Keratinocyte (primary cell): ENCODE measurements at regions not wholly inside any gene's neighbourhood (a gene's known extent, or its start where the extent isn't known, plus 50 kb on each side); places are given as distances from the start of the nearest gene placed in this dataset.

Source experiments
- DNase-seq: peaks from one replicate; pipeline ENCODE4 v3.0.0-alpha.2; 2011; ENCODE audit warnings: low read depth, missing footprints, low spot score
- FAIRE-seq: peaks from 2 replicates; lab custom pipeline; 2011; peaks lifted over from hg19 to GRCh38; lab: Jason Lieb, UNC
- H2AFZ ChIP-seq: 2 replicates; pipeline ENCODE4 v1.6.0; 2012; ENCODE audit warnings: low read length, control low read depth, inconsistent platforms; ENCODE audit not compliant: control insufficient read depth
- H3K27ac ChIP-seq: 2 replicates; pipeline ENCODE4 v1.5.1; 2011; ENCODE audit warnings: low read length; ENCODE audit not compliant: control insufficient read depth, insufficient read depth
- H3K27me3 ChIP-seq: 3 replicates; pipeline ENCODE4 v1.6.0; 2011; ENCODE audit warnings: low read length; ENCODE audit not compliant: control insufficient read depth, insufficient read depth; ENCODE audit errors: extremely low read depth
- H3K36me3 ChIP-seq, 2 experiments: 2 replicates in 1 of 2; 3 replicates in 1 of 2; pipeline ENCODE4 v1.5.1; 2011; ENCODE audit warnings: low read length in 2 of 2, mild to moderate bottlenecking in 1 of 2; ENCODE audit not compliant: control insufficient read depth in 2 of 2, insufficient read depth in 2 of 2; ENCODE audit errors: extremely low read depth in 1 of 2
- H3K4me1 ChIP-seq: 3 replicates; pipeline ENCODE4 v1.5.1; 2011; ENCODE audit warnings: low read length; ENCODE audit not compliant: control insufficient read depth, insufficient read depth; ENCODE audit errors: extremely low read depth
- H3K4me2 ChIP-seq: 3 replicates; pipeline ENCODE4 v1.6.0; 2011; ENCODE audit warnings: low read depth, low read length; ENCODE audit not compliant: control insufficient read depth, insufficient read depth; ENCODE audit errors: extremely low read depth
- H3K4me3 ChIP-seq, 3 experiments: fragments of 200-600 bp in 1 of 3; sonication (generic) in 1 of 3; 2 replicates in 2 of 3; 3 replicates in 1 of 3; pipeline ENCODE4 v1.5.1; 2011 to 2016; ENCODE audit warnings: low read length in 3 of 3, mild to moderate bottlenecking in 3 of 3, control low read depth in 2 of 3, inconsistent platforms in 1 of 3, low read depth in 1 of 3, mixed read lengths in 1 of 3, mixed run types in 1 of 3, moderate library complexity in 1 of 3; ENCODE audit not compliant: control insufficient read depth in 2 of 3, insufficient read depth in 2 of 3; ENCODE audit errors: extremely low read depth in 1 of 3
- H3K79me2 ChIP-seq: 2 replicates; pipeline ENCODE4 v1.6.0; 2012; ENCODE audit warnings: low read length; ENCODE audit not compliant: control insufficient read depth, insufficient read depth
- H3K9ac ChIP-seq: 3 replicates; pipeline ENCODE4 v1.6.0; 2011; ENCODE audit warnings: low read length; ENCODE audit not compliant: control insufficient read depth, insufficient read depth; ENCODE audit errors: extremely low read depth
- H3K9me1 ChIP-seq: 3 replicates; pipeline ENCODE4 v1.6.0; 2011; ENCODE audit warnings: low read length; ENCODE audit not compliant: control insufficient read depth, insufficient read depth; ENCODE audit errors: extremely low read depth
- H3K9me3 ChIP-seq: 2 replicates; pipeline ENCODE4 v1.5.1; 2012; ENCODE audit warnings: low read depth, low read length; ENCODE audit not compliant: control insufficient read depth
- H4K20me1 ChIP-seq: 3 replicates; pipeline ENCODE4 v1.6.0; 2011; ENCODE audit warnings: low read length; ENCODE audit not compliant: control insufficient read depth, insufficient read depth; ENCODE audit errors: extremely low read depth
- EZH2 ChIP-seq: IDR thresholded peaks from one replicate; pipeline ENCODE4 v1.6.1; 2012; ENCODE audit warnings: inconsistent platforms, mild to moderate bottlenecking, low read length, moderate library complexity
- dilution Hi-C: fragments of 300-500 bp; cut with MboI; formaldehyde crosslinking; loops from one replicate; pipeline ENCODE4 v1.7.0; 2020; ENCODE audit warnings: low sequenced_read_pairs; ENCODE audit not compliant: extremely low pct_ligation_motif_present
- TF ChIP-seq, protein P1 (sequence below), 3 experiments: IDR thresholded peaks in 1 of 3; conservative IDR thresholded peaks in 1 of 3; optimal IDR thresholded peaks in 1 of 3; 2 replicates in 2 of 3; 3 replicates in 1 of 3; pipeline versions ENCODE3 to v1.5.1; 2011; ENCODE audit warnings: low read length in 3 of 3, mild to moderate bottlenecking in 3 of 3, moderate library complexity in 2 of 3, control low read depth in 1 of 3, inconsistent platforms in 1 of 3; ENCODE audit not compliant: insufficient read depth in 2 of 3; ENCODE audit errors: extremely low read depth in 1 of 3

DNA sequence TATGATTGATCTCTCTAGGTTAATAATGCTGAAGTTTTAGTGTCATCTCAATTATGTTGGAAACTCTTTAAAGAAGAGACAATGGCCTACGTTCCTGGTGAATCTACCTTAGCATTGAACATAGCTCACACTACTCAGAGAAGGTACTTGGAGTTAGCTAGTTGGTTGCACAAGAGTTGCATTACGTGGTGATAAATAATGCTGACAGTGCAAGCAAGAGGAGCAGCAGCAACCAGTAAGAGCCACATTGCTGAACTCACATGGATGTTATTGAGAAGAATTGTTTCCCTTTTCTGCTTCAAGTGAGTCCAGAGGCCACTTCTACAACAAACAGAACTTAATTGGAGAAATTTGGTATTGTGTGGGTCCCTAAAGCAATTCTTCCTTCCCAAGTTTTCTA is 737.1 kb downstream of the TDRD15 start:
- FAIRE-seq (no peak), DNase-seq (no peak)
- Histone ChIP-seq H3K4me3 (no peak overlapping the region), H3K9ac (no peak overlapping the region), H3K4me2 (no peak overlapping the region), H3K79me2 (no peaks in the 10 kb centered on the region), H3K27me3 (no peaks in the 10 kb centered on the region), H3K27ac (no peak overlapping the region), H3K9me1 (no peaks in the 10 kb centered on the region), H4K20me1 (no peaks in the 10 kb centered on the region), H3K4me1 (no peaks in the 10 kb centered on the region), H3K9me3 (no peaks in the 10 kb centered on the region), H2AFZ (no peak overlapping the region), H3K36me3 (no peaks in the 10 kb centered on the region)
- dilution Hi-C loops = no loop called here
- TF ChIP-seq, protein P1, sequence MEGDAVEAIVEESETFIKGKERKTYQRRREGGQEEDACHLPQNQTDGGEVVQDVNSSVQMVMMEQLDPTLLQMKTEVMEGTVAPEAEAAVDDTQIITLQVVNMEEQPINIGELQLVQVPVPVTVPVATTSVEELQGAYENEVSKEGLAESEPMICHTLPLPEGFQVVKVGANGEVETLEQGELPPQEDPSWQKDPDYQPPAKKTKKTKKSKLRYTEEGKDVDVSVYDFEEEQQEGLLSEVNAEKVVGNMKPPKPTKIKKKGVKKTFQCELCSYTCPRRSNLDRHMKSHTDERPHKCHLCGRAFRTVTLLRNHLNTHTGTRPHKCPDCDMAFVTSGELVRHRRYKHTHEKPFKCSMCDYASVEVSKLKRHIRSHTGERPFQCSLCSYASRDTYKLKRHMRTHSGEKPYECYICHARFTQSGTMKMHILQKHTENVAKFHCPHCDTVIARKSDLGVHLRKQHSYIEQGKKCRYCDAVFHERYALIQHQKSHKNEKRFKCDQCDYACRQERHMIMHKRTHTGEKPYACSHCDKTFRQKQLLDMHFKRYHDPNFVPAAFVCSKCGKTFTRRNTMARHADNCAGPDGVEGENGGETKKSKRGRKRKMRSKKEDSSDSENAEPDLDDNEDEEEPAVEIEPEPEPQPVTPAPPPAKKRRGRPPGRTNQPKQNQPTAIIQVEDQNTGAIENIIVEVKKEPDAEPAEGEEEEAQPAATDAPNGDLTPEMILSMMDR (optimal IDR thresholded peaks at IDR 0.05 in 1 of 3, IDR thresholded peaks at IDR 0.05 in 1 of 3, conservative IDR thresholded peaks at IDR 0.05 in 1 of 3; ENCODE audit: extremely low read depth in 1 of 3, insufficient read depth in 2 of 3, low read length in 3 of 3) = no peak

DNA sequence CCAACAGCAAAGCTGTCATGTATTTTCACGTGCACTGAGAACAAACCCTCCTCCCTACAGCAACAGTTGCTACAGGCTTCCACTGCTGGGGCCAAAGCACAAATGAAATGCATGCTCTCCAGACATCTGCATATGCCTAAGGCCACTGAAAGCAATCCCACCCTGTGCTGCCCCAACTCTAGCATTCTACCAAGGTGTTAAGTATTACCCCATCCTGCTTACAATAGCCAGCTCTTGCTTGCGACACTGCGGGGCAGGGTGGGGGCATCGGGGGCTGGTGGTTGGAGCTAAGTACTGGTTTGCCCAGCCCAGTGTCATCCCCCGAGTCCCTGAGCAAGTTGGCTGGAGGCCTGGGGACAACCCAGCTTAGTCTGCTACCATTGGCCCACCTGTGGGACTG is 742.5 kb downstream of the TDRD15 start:
- Histone ChIP-seq H3K27ac (no peak overlapping the region), H3K27me3 (no peaks in the 10 kb centered on the region), H3K79me2 (no peaks in the 10 kb centered on the region), H2AFZ (no peak overlapping the region), H3K9ac (no peak overlapping the region), H3K9me3 (no peaks in the 10 kb centered on the region), H3K4me3 (no peak overlapping the region), H3K36me3 (no peaks in the 10 kb centered on the region), H3K9me1 (no peaks in the 10 kb centered on the region), H3K4me1 (no peaks in the 10 kb centered on the region), H3K4me2 (no peak overlapping the region), H4K20me1 (no peaks in the 10 kb centered on the region)
- no peak for TF ChIP-seq EZH2
- TF ChIP-seq, protein P1 (optimal IDR thresholded peaks at IDR 0.05 in 1 of 3, IDR thresholded peaks at IDR 0.05 in 1 of 3, conservative IDR thresholded peaks at IDR 0.05 in 1 of 3; ENCODE audit: extremely low read depth in 1 of 3, insufficient read depth in 2 of 3, low read length in 3 of 3) = no peak
- dilution Hi-C loops = no loop called here
- DNase-seq (no peak), FAIRE-seq (no peak)
